H1 (cell line): ENCODE measurements at regions not wholly inside any gene's neighbourhood (a gene's known extent, or its start where the extent isn't known, plus 50 kb on each side); places are given as distances from the start of the nearest gene placed in this dataset.

Source experiments
- CTCF ChIA-PET: fragments of 300-600 bp; sonication (Branson Sonifier 250); formaldehyde crosslinking; loops from one replicate; lab custom pipeline; 2021; ENCODE audit not compliant: partially characterized antibody; lab: Charles Lee
- POLR2A ChIA-PET: fragments of 300-600 bp; sonication (Branson Sonifier 250); formaldehyde crosslinking; loops from one replicate; lab custom pipeline; 2021; ENCODE audit warnings: inconsistent platforms; ENCODE audit not compliant: partially characterized antibody; lab: Charles Lee
- DNase-seq, 2 experiments: peaks; one replicate each; pipeline versions ENCODE4 v3.0.0 to v3.0.0-alpha.2; 2010 to 2022; ENCODE audit warnings: low spot score in 2 of 2, low read depth in 1 of 2, mixed read lengths in 1 of 2
- FAIRE-seq: peaks from 2 replicates; lab custom pipeline; 2011; peaks lifted over from hg19 to GRCh38; lab: Jason Lieb, UNC
- H2AFZ ChIP-seq: 2 replicates; pipeline ENCODE4 v1.8.1; 2012; ENCODE audit warnings: low read length, inconsistent platforms
- H2AK5ac ChIP-seq: 2 replicates; pipeline ENCODE4 v1.6.1; 2013; ENCODE audit warnings: low read depth, low read length
- H2BK120ac ChIP-seq: replicated peaks from 2 replicates; pipeline ENCODE3; 2013; ENCODE audit warnings: low read depth, low read length, inconsistent platforms
- H2BK12ac ChIP-seq: 2 replicates; pipeline ENCODE4 v1.6.1; 2013; ENCODE audit warnings: low read depth, low read length
- H2BK15ac ChIP-seq: 2 replicates; pipeline ENCODE4 v1.6.1; 2013; ENCODE audit warnings: low read length
- H2BK20ac ChIP-seq: 2 replicates; pipeline ENCODE4 v1.6.1; 2013; ENCODE audit warnings: low read length
- H2BK5ac ChIP-seq: 2 replicates; pipeline ENCODE4 v1.6.1; 2013; ENCODE audit warnings: low read depth, low read length
- H3K14ac ChIP-seq: 2 replicates; pipeline ENCODE4 v1.6.1; 2013; ENCODE audit warnings: inconsistent platforms; ENCODE audit not compliant: insufficient read length
- H3K18ac ChIP-seq: 2 replicates; pipeline ENCODE4 v1.6.1; 2013; ENCODE audit warnings: low read length; ENCODE audit errors: extremely low read depth
- H3K23ac ChIP-seq: 2 replicates; pipeline ENCODE4 v1.6.1; 2013; ENCODE audit warnings: inconsistent platforms; ENCODE audit not compliant: insufficient read length
- H3K23me2 ChIP-seq: 2 replicates; pipeline ENCODE4 v1.6.1; 2013; ENCODE audit warnings: low read depth, low read length
- H3K27ac ChIP-seq: 2 replicates; pipeline ENCODE4 v1.6.1; 2011; ENCODE audit warnings: low read depth, low read length, inconsistent platforms
- H3K27me3 ChIP-seq, 4 experiments: replicated peaks in 1 of 4; 1 replicate in 1 of 4; 2 replicates in 3 of 4; pipeline versions ENCODE4 v1.6.1 to v1.8.1; 2011 to 2013; ENCODE audit warnings: low read length in 3 of 4, mild to moderate bottlenecking in 3 of 4, inconsistent platforms in 2 of 4, mixed read lengths in 2 of 4, moderate library complexity in 1 of 4; ENCODE audit not compliant: control insufficient read depth in 3 of 4, insufficient read depth in 3 of 4; ENCODE audit errors: extremely low read depth in 1 of 4
- H3K36me3 ChIP-seq, 4 experiments: 2 replicates each; pipeline versions ENCODE4 v1.6.1 to v1.8.1; 2011 to 2013; ENCODE audit warnings: mild to moderate bottlenecking in 4 of 4, low read length in 3 of 4, moderate library complexity in 2 of 4, control low read depth in 1 of 4, inconsistent platforms in 1 of 4; ENCODE audit not compliant: insufficient read depth in 4 of 4, control insufficient read depth in 2 of 4
- H3K4ac ChIP-seq: replicated peaks from 2 replicates; pipeline ENCODE3; 2013; ENCODE audit warnings: low read length, low read depth, mixed read lengths, inconsistent platforms; ENCODE audit not compliant: insufficient read length
- H3K4me1 ChIP-seq, 4 experiments: replicated peaks in 1 of 4; 1 replicate in 1 of 4; 2 replicates in 3 of 4; pipeline versions ENCODE4 v1.6.1 to v1.8.1; 2011 to 2013; ENCODE audit warnings: low read length in 3 of 4, inconsistent platforms in 2 of 4, mixed read lengths in 1 of 4; ENCODE audit not compliant: insufficient read depth in 4 of 4, control insufficient read depth in 3 of 4
- H3K4me2 ChIP-seq, 2 experiments: 2 replicates each; pipeline versions ENCODE4 v1.6.1 to v1.8.1; 2011 to 2013; ENCODE audit warnings: low read depth in 2 of 2, low read length in 2 of 2, control low read depth in 1 of 2, inconsistent platforms in 1 of 2, mild to moderate bottlenecking in 1 of 2; ENCODE audit not compliant: insufficient read depth in 1 of 2
- H3K4me3 ChIP-seq, 4 experiments: fragments of 200-600, 300-600 bp in 1 of 4; sonication (generic), shearing (Covaris generic), sonication (Bioruptor Twin) in 1 of 4; 2 replicates each; pipeline versions ENCODE4 v1.5.1 to v1.8.1; 2011 to 2016; ENCODE audit warnings: low read length in 4 of 4, low read depth in 3 of 4, control low read depth in 2 of 4, inconsistent platforms in 2 of 4, mild to moderate bottlenecking in 2 of 4, mixed read lengths in 1 of 4, moderate library complexity in 1 of 4; ENCODE audit not compliant: insufficient read depth in 2 of 4; ENCODE audit errors: extremely low read depth in 1 of 4
- H3K56ac ChIP-seq: replicated peaks from 2 replicates; pipeline ENCODE3; 2013; ENCODE audit warnings: low read depth, mild to moderate bottlenecking, mixed read lengths, low read length, inconsistent platforms; ENCODE audit not compliant: insufficient read length
- H3K79me1 ChIP-seq: 2 replicates; pipeline ENCODE4 v1.6.1; 2013; ENCODE audit warnings: low read depth, low read length, control low read depth
- H3K79me2 ChIP-seq, 2 experiments: 2 replicates each; pipeline versions ENCODE4 v1.6.1 to v1.8.1; 2012 to 2013; ENCODE audit warnings: low read length in 2 of 2, mild to moderate bottlenecking in 2 of 2, inconsistent platforms in 1 of 2; ENCODE audit not compliant: insufficient read depth in 2 of 2, control insufficient read depth in 1 of 2
- H3K9ac ChIP-seq, 4 experiments: replicated peaks in 1 of 4; 1 replicate in 1 of 4; 2 replicates in 3 of 4; pipeline versions ENCODE4 v1.6.1 to v1.8.1; 2011 to 2013; ENCODE audit warnings: low read depth in 3 of 4, low read length in 3 of 4, control low read depth in 2 of 4, mild to moderate bottlenecking in 2 of 4, moderate library complexity in 2 of 4, inconsistent platforms in 1 of 4; ENCODE audit errors: extremely low read depth in 1 of 4
- H3K9me3 ChIP-seq, 2 experiments: 2 replicates each; pipeline versions ENCODE4 v1.6.1 to v1.8.1; 2012 to 2013; ENCODE audit warnings: mild to moderate bottlenecking in 2 of 2, moderate library complexity in 2 of 2, control low read depth in 1 of 2, inconsistent platforms in 1 of 2, low read depth in 1 of 2, low read length in 1 of 2, mixed read lengths in 1 of 2; ENCODE audit not compliant: insufficient read depth in 2 of 2
- H4K20me1 ChIP-seq, 2 experiments: replicated peaks in 1 of 2; 2 replicates each; pipeline versions ENCODE3 to v1.8.1; 2011 to 2013; ENCODE audit warnings: inconsistent platforms in 2 of 2, low read length in 2 of 2, mild to moderate bottlenecking in 1 of 2; ENCODE audit not compliant: insufficient read depth in 2 of 2, control insufficient read depth in 1 of 2
- H4K5ac ChIP-seq: 2 replicates; pipeline ENCODE4 v1.6.1; 2013; ENCODE audit warnings: low read length, low read depth, mixed read lengths, inconsistent platforms; ENCODE audit not compliant: insufficient read length
- H4K8ac ChIP-seq: 2 replicates; pipeline ENCODE4 v1.8.0; 2013; ENCODE audit warnings: mild to moderate bottlenecking, moderate library complexity, low read length, inconsistent platforms; ENCODE audit not compliant: insufficient read depth; ENCODE audit errors: extremely low read depth
- H4K91ac ChIP-seq: replicated peaks from 2 replicates; pipeline ENCODE3; 2013; ENCODE audit warnings: low read length, mixed read lengths, inconsistent platforms; ENCODE audit not compliant: insufficient read length
- CBX5 ChIP-seq: fragments of 300-800, 300-1000 bp; sonication (generic); IDR thresholded peaks from 2 replicates; pipeline ENCODE4 v1.7.1; 2016; ENCODE audit warnings: antibody characterized with exemption, low read length, low read depth
- CTBP2 ChIP-seq: IDR thresholded peaks from 2 replicates; pipeline ENCODE4 v1.7.0; 2011; ENCODE audit warnings: borderline replicate concordance, mild to moderate bottlenecking, moderate library complexity, mixed read lengths, low read length; ENCODE audit not compliant: insufficient read depth, insufficient read length
- HDAC2 ChIP-seq, 2 experiments: fragments of 300-600 bp in 1 of 2; sonication (generic) in 1 of 2; IDR thresholded peaks; 2 replicates each; pipeline ENCODE4 v1.6.1; 2011 to 2012; ENCODE audit warnings: low read depth in 2 of 2, low read length in 2 of 2, mild to moderate bottlenecking in 2 of 2, moderate library complexity in 2 of 2, borderline replicate concordance in 1 of 2, inconsistent platforms in 1 of 2
- MAFK ChIP-seq: IDR thresholded peaks from 2 replicates; pipeline ENCODE4 v1.6.1; 2012; ENCODE audit warnings: low read depth, mild to moderate bottlenecking, improper control_type of control experiment, low read length
- NANOG ChIP-seq: IDR thresholded peaks from 2 replicates; pipeline ENCODE4 v1.6.1; 2011; ENCODE audit warnings: low read length, low read depth, mild to moderate bottlenecking, inconsistent platforms; ENCODE audit not compliant: insufficient read depth, poor library complexity, severe bottlenecking
- POU5F1 ChIP-seq: IDR thresholded peaks from 2 replicates; pipeline ENCODE4 v1.6.1; 2011; ENCODE audit warnings: low read depth, mild to moderate bottlenecking, low read length, moderate library complexity
- SUZ12 ChIP-seq: fragments of 200-600 bp; sonication (generic); IDR thresholded peaks from 2 replicates; pipeline ENCODE4 v1.6.1; 2012; ENCODE audit warnings: mild to moderate bottlenecking, inconsistent platforms, low read length, moderate library complexity, mixed read lengths
- YY1 ChIP-seq: IDR thresholded peaks from 2 replicates; pipeline ENCODE4 v1.6.1; 2011; ENCODE audit warnings: low read depth, mild to moderate bottlenecking, low read length
- WGBS, 2 experiments: shearing (Covaris generic) in 1 of 2; methylation state at CpG; one replicate each; pipeline versions ENCODE4 v1.1.6 to v1.1.7; 2013 to 2015; ENCODE audit warnings: low lambda C conversion rate in 2 of 2, mixed read lengths in 2 of 2, inconsistent platforms in 1 of 2, low coverage in 1 of 2, missing lambda C conversion rate in 1 of 2; ENCODE audit not compliant: insufficient replicate concordance in 2 of 2, insufficient coverage in 1 of 2, insufficient read length in 1 of 2; ENCODE audit errors: extremely low coverage in 1 of 2, missing lambda C conversion rate in 1 of 2; 5-methylcytosine and 5-hydroxymethylcytosine counted together

GRCh38 chr2:19838616-19839015, 63.2 kb downstream of the TTC32 start:
- Histone ChIP-seq H3K4me2 (no peak overlapping the region), H2BK120ac (no peak overlapping the region), H4K5ac (no peak overlapping the region), H3K79me1 (no peaks in the 10 kb centered on the region), H3K4me3 (no peak overlapping the region), H3K23ac (no peak overlapping the region), H2AK5ac (no peak overlapping the region), H2BK12ac (no peak overlapping the region), H4K91ac (no peak overlapping the region), H3K4me1 (no peaks in the 10 kb centered on the region), H3K27me3 (no peaks in the 10 kb centered on the region), H2BK20ac (no peak overlapping the region), H3K79me2 (no peaks in the 10 kb centered on the region), H3K36me3 (no peaks in the 10 kb centered on the region; a peak in 1 of 8 replicates), H3K9me3 (no peaks in the 10 kb centered on the region), H3K4ac (no peak overlapping the region), H4K20me1 (no peaks in the 10 kb centered on the region), H3K14ac (no peak overlapping the region), H2AFZ (no peak overlapping the region), H3K18ac (no peak overlapping the region), H3K27ac (no peak overlapping the region), H3K23me2 (no peaks in the 10 kb centered on the region), H2BK5ac (no peak overlapping the region), H3K56ac (no peak overlapping the region), H2BK15ac (no peak overlapping the region), H4K8ac (no peak overlapping the region), H3K9ac (no peak overlapping the region)
- ChIA-PET CTCF (interaction anchor here (1.1 to 2.0 kb wide), 3 partner anchors 13 to 56 kb away, joined by 3 to 4 read pairs (median 4); no protein-coding TSS in a partner anchor), POLR2A (no interaction called here)
- DNase-seq (no peak), FAIRE-seq (no peak)
- 94% methylated on average over 1 of the region's 1 CpG; no CpG with 5 or more reads in 1 of the 2 experiments for WGBS, 2 experiments
- TF ChIP-seq POU5F1, result no peak
- TF ChIP-seq YY1, result no peak
- no peak for TF ChIP-seq MAFK
- no peak for TF ChIP-seq NANOG
- no peak for TF ChIP-seq SUZ12
- no peak for TF ChIP-seq CTBP2
- no peak for TF ChIP-seq CBX5
- no peak for TF ChIP-seq HDAC2 (IDR thresholded peaks at IDR 0.05; ENCODE audit: borderline replicate concordance in 1 of 2, low read depth in 2 of 2, low read length in 2 of 2)
